Hepatic stellate cell (primary cell): ENCODE measurements at regions not wholly inside any gene's neighbourhood (a gene's known extent, or its start where the extent isn't known, plus 50 kb on each side); places are given as distances from the start of the nearest gene placed in this dataset.
"Not testable (repeated sequence)": the region's sequence is repeated elsewhere in the genome, so short reads cannot be mapped to it uniquely, and the experiment has no call there.

ENCODE experiments used
- DNase-seq: peaks from one replicate; pipeline ENCODE4 v3.0.0; 2011; ENCODE audit warnings: low spot score

DNA sequence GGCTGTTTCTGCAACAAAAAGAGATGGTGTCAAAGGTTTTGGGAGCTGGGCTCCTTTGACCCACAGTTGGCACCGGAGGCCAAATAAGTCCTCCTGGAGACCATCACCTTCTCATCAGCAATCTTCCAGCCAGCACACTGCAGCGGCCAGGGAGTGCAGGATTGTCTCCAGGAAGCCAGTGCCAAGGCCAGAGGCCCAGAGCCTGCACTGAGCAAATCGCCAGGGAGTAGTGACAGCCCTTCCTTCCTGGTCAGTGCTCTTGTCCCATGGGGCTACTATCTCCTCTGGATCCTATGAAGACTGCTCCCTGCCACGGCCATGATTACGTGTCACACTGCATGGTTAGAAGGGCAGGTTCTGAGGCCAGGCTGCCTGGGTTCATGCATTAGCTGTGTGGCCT, 134.3 kb upstream of the CRHR1 start:
- DNase-seq, result no peak

DNA sequence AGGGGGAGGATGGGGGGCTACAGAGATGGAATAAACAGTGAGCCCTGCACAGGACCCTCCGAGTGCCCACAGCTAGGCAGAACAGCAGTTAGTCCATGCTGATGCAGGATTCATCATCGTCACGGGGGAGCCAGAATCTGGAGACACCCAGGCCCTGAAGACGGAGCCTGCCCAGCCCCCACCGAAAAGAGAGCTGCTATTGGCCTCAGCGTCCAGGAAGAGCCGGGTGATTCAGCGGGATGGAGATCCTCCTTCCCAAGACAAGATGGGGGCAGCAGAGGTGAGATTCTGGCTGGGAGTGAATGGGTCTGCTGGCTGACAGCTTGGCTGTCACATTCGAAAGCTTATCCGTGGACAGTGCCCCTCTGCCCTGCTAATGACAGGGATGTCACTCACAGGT, 133.6 kb upstream of the CRHR1 start:
- DNase-seq, result no peak

GRCh38 chr17:45651145-45651709, 132.9 kb upstream of the CRHR1 start:
- no peak for DNase-seq

DNA sequence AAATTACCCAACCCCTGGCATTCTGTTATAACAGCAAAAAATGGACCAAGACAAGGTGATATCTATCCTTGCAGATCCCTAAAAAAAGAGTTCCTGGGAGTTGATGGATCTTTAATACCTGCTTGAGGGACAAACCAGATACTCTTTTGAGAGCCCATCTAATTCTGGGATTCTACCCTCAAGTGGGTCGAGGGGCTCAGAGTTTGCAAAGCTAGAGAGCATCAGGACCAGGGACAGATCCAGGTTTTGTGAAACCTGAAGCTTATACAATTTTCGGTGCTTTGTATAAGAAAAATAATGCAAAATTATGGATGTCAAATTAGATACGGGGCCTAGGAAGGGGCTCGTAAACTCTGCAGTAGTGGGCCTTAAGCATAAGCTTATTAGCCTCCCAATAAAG, 130.5 kb upstream of the CRHR1 start:
- no peak for DNase-seq

GRCh38 chr17:45656527-45657181, 127.5 kb upstream of the CRHR1 start:
- DNase-seq, result no peak

DNA sequence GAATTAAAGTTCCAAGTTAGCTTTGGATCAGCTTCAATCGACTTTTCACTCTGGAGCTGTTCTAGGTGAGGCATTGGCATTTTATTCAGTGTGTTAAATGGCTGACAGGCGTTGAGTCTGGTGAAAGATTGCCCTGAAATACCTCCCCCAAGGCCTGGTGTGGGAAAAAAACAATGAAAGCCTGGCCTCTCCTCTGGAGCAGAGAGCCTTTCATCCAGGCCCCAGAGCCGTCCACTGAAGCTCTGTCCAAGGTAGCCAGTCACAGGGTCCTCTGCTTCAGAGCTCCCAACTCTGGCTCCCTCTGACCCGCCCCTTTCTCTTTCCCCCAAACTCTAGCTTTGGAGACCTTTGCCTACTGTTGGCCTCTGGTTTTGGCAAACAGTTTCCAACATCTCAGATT, 123.6 kb upstream of the CRHR1 start:
- DNase-seq, result no peak

- no peak for DNase-seq
Observed at GRCh38 chr17:45662432-45662831, 121.7 kb upstream of the CRHR1 start.

DNA sequence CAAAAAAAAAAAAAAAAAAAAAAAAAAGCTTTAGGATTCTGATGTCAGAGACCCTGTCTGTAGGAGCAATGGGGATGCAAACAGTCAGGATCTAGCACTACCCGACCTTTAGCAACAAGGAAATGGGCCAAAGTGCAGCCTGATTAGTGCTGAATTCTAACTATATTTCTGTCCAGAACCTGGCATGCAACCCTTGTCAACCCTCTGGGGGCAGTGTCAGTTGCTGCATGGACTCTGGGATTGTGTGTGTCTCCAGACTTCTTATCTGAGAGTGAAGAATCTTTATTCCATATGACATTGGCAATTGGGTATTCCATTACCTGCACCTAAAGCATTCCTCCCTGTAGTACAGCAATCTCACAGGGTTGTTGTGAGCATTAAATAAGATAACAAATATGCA, 120.3 kb upstream of the CRHR1 start:
- no peak for DNase-seq

GRCh38 chr17:45664921-45665320, 119.2 kb upstream of the CRHR1 start:
- no peak for DNase-seq

GRCh38 chr17:45666046-45666600, 118.0 kb upstream of the CRHR1 start:
- no peak for DNase-seq

DNA sequence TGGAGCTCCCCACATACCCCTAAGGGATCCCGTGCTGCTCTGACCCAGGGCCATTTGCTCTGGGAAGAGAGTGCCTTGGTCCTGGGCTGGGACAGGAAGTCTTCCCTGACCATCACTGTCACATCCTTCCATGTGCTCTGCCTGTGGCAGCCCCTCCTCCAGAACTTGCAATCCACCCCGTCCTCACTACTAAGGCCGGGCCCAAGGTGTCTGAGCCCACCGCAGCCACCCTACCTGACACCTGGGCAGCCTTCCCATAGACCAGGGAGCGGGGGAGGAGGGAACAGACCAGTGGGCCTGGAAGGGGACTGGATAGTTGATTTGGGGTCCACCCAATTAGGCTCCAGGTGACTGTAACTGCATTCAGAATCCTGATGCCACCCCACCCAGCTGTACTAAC, 117.5 kb upstream of the CRHR1 start:
- no peak for DNase-seq

- DNase-seq, result no peak
Observed at GRCh38 chr17:45667591-45668171, 116.4 kb upstream of the CRHR1 start.

DNA sequence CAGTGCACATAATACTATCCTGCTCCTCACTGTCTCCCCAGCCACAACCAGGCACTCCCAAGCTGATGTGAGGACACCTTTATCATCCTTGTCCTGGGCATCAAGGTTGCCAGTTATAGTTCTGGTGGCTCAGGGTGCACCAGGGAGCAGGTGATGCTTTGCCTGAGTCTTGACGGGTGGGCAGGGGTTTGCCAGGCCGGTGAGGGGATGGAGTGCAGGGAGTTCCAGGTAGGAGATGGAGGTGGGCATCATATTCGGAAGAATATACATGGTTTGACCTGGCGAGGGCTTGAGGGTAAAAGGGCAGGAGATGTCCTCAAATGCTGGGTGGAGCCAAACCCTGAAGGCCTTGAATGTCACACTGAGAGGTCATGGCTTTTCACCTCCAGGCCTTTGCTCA, 115.8 kb upstream of the CRHR1 start:
- no peak for DNase-seq

DNA sequence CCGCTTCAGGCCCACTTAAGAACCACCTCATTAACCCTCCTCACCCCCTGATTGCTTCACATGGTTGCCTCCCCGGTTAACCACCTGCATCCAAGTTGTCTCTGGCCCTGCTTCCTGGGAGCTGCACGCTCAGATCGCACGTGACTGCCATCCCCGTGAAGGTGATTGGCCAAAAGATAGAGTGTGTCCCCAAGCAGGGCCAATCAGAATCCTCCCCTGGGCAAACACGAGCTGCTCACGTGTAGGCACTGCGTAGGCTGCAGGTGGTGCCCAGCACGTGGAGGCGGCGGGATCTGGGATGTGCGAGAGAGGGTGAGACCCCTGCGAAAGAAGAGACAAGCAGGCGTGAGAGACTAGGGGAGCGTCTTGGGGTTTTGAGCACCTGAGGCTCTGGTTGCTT, 111.8 kb upstream of the CRHR1 start:
- DNase-seq, result no peak

GRCh38 chr17:45672792-45673191, 111.3 kb upstream of the CRHR1 start:
- DNase-seq, result no peak

- not testable (repeated sequence) for DNase-seq
Observed at GRCh38 chr17:45673759-45674158, 110.4 kb upstream of the CRHR1 start.

- DNase-seq, result no peak
Observed at GRCh38 chr17:45675012-45675411, 109.1 kb upstream of the CRHR1 start.

- DNase-seq, result no peak
Observed at GRCh38 chr17:45675892-45676291, 108.2 kb upstream of the CRHR1 start.

GRCh38 chr17:45676695-45677094, 107.4 kb upstream of the CRHR1 start:
- no peak for DNase-seq

GRCh38 chr17:45677770-45678169, 106.3 kb upstream of the CRHR1 start:
- DNase-seq, result no peak

DNA sequence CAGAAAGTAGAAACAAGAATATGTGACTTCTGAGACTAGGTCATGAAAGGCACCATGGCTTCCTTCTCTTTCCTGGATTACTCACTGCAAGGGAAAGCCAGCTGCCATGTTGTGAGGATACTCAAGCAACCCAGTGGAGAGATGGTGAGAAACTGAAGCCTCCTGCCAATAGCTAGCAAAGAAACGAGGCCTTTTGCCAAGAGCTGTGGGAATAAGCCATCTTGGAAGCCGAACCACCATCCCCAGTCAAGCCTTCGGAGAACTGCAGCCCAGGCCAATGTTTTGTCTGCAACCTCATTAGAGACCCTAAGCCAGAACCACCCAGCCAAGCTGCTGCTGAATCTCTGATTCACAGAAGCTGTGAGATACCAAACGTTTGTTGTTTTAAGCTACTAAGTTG, 104.7 kb upstream of the CRHR1 start:
- no peak for DNase-seq

DNA sequence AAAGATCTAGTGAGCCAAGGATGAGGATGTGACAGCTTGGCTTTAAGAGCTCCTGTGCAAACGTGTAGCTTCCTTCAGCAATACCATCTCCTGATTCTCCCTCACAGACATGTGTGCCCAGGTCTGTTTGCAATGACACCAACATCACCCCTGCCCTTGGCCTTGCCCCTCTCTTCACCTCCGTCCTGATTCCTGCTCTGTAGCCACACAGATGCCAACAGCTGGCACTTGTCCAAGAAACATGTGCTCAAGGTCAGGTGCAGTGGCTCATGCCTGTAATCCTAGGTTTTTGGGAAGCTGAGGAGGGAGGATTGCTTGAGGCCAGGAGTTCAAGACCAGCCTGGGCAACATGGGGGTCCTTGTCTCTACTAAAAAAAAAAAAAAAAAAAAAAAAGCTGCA, 103.8 kb upstream of the CRHR1 start:
- DNase-seq, result no peak

DNA sequence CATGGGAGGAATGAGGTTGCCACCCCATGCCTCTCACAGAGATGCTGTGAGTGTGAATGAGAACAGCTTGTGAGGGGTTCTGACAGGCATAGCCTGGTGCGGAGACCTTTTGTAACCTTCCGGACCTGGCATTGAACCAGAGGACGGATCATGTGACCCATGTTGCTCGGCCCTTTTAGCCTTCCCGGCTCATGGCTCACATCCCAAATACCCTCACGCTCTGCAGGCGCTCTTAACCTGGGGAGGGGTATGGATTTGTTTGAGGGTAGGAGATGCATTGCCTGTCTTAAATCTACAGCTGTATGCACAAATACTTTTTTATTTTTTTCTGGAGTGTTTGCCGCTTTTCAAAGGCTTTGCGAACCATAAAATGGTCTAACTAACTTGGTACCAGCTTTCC, 102.4 kb upstream of the CRHR1 start:
- DNase-seq, result no peak

DNA sequence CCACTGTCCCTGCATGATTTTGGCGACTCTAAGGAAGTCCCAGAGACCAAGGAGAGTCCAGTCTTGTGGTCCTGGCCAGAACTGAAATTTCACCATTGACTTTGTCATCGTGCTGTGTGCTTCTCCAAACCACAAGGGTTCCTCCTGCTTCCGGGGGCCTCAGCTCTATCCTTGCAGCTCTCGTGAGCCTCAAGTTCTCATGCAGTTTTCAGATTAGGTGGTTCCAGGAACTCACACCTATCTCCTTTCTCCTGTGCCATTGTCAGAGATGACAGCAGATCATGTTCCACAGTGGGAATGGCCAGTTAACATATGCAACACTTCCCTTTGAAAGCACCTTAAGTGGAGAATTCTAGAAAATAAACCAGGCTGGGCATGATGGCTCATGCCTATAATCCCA, 97.9 kb upstream of the CRHR1 start:
- DNase-seq, result no peak
